IMR-90 (cell line): ENCODE measurements at regions not wholly inside any gene's neighbourhood (a gene's known extent, or its start where the extent isn't known, plus 50 kb on each side); places are given as distances from the start of the nearest gene placed in this dataset.

Experiments used
- ATAC-seq: fragments of 200-7000 bp; cut with Tn5 transposase; 2 replicates; pipeline ENCODE4 v1.9.1; 2020; ENCODE audit warnings: low read depth, mild to moderate bottlenecking, moderate library complexity
- BruUV-seq: library from RNA; stranded (reverse); fragments of 400-500 nt; replicated peaks from 2 replicates; lab custom pipeline; 2021; lab: Mats Ljungman, UMichigan
- CTCF ChIA-PET: fragments of 300-600 bp; formaldehyde crosslinking; extraction: SDS; loops from one replicate; lab custom pipeline; 2021; ENCODE audit warnings: antibody characterized with exemption; lab: Yijun Ruan, JAX
- POLR2A ChIA-PET: fragments of 300-600 bp; sonication (Branson Sonifier 250); formaldehyde crosslinking; loops from one replicate; lab custom pipeline; 2022; ENCODE audit warnings: antibody characterized with exemption; ENCODE audit not compliant: unreplicated experiment; lab: Charles Lee
- DNase-seq: peaks from one replicate; pipeline ENCODE4 v3.0.0; 2013
- H2AFZ ChIP-seq: replicated peaks from 2 replicates; pipeline ENCODE3; 2013; ENCODE audit warnings: low read length, mild to moderate bottlenecking; ENCODE audit not compliant: poor library complexity
- H2AK5ac ChIP-seq: 2 replicates; pipeline ENCODE4 v1.6.1; 2013; ENCODE audit warnings: low read depth, low read length, inconsistent platforms
- H2AK9ac ChIP-seq: replicated peaks from 2 replicates; pipeline ENCODE3; 2013; ENCODE audit warnings: mild to moderate bottlenecking, low read depth, low read length, moderate library complexity; ENCODE audit not compliant: poor library complexity
- H2BK120ac ChIP-seq: 2 replicates; pipeline ENCODE4 v1.6.1; 2013; ENCODE audit warnings: low read depth, low read length, inconsistent platforms
- H2BK15ac ChIP-seq: 3 replicates; pipeline ENCODE4 v1.6.1; 2013; ENCODE audit warnings: low read depth, low read length, inconsistent platforms
- H2BK20ac ChIP-seq: 2 replicates; pipeline ENCODE4 v1.6.1; 2013; ENCODE audit warnings: low read depth, mild to moderate bottlenecking, inconsistent platforms, low read length, moderate library complexity
- H2BK5ac ChIP-seq: 2 replicates; pipeline ENCODE4 v1.6.1; 2013; ENCODE audit warnings: mild to moderate bottlenecking, low read depth, low read length, inconsistent platforms; ENCODE audit not compliant: poor library complexity, severe bottlenecking
- H3K14ac ChIP-seq: replicated peaks from 2 replicates; pipeline ENCODE4 v1.6.1; 2013; ENCODE audit warnings: low read depth, low read length, inconsistent platforms
- H3K18ac ChIP-seq: 2 replicates; pipeline ENCODE4 v1.6.1; 2013; ENCODE audit warnings: low read depth, low read length, control low read depth
- H3K23ac ChIP-seq: 2 replicates; pipeline ENCODE4 v1.6.1; 2013; ENCODE audit warnings: low read depth, low read length, inconsistent platforms
- H3K27ac ChIP-seq: 2 replicates; pipeline ENCODE4 v1.5.1; 2013; ENCODE audit warnings: mild to moderate bottlenecking, control low read depth, low read length; ENCODE audit not compliant: insufficient read depth
- H3K27me3 ChIP-seq: 2 replicates; pipeline ENCODE4 v1.6.1; 2013; ENCODE audit warnings: low read length; ENCODE audit not compliant: control insufficient read depth, insufficient read depth
- H3K36me3 ChIP-seq: 2 replicates; pipeline ENCODE4 v1.6.1; 2013; ENCODE audit warnings: low read length, mixed read lengths; ENCODE audit not compliant: control insufficient read depth, insufficient read depth
- H3K4ac ChIP-seq: 2 replicates; pipeline ENCODE4 v1.6.1; 2013; ENCODE audit warnings: low read depth, low read length, inconsistent platforms
- H3K4me1 ChIP-seq: 2 replicates; pipeline ENCODE4 v1.6.1; 2013; ENCODE audit warnings: low read length, mixed read lengths; ENCODE audit not compliant: control insufficient read depth, insufficient read depth
- H3K4me2 ChIP-seq: 2 replicates; pipeline ENCODE4 v1.6.1; 2013; ENCODE audit warnings: low read depth, mild to moderate bottlenecking, control low read depth, low read length, moderate library complexity
- H3K4me3 ChIP-seq: 2 replicates; pipeline ENCODE4 v1.5.1; 2013; ENCODE audit warnings: low read depth, mild to moderate bottlenecking, control low read depth, low read length, moderate library complexity; ENCODE audit not compliant: insufficient read depth
- H3K56ac ChIP-seq: 2 replicates; pipeline ENCODE4 v1.6.1; 2013; ENCODE audit warnings: low read length, inconsistent platforms; ENCODE audit not compliant: insufficient read depth; ENCODE audit errors: extremely low read depth
- H3K79me1 ChIP-seq, 2 experiments: 2 replicates each; pipeline ENCODE4 v1.6.1; 2013; ENCODE audit warnings: low read length in 2 of 2, inconsistent platforms in 1 of 2, low read depth in 1 of 2
- H3K9ac ChIP-seq: 2 replicates; pipeline ENCODE4 v1.6.1; 2013; ENCODE audit warnings: low read depth, low read length, control low read depth
- H3K9me1 ChIP-seq: 2 replicates; pipeline ENCODE4 v1.6.1; 2013; ENCODE audit warnings: low read length, inconsistent platforms; ENCODE audit not compliant: insufficient read depth
- H3K9me3 ChIP-seq: 2 replicates; pipeline ENCODE4 v1.6.1; 2013; ENCODE audit warnings: low read length; ENCODE audit not compliant: control insufficient read depth, insufficient read depth
- H4K20me1 ChIP-seq: 2 replicates; pipeline ENCODE4 v1.6.1; 2013; ENCODE audit warnings: low read length, inconsistent platforms; ENCODE audit not compliant: insufficient read depth
- H4K5ac ChIP-seq: 2 replicates; pipeline ENCODE4 v1.6.1; 2013; ENCODE audit warnings: mild to moderate bottlenecking, low read depth, low read length, control low read depth
- H4K8ac ChIP-seq, 2 experiments: 2 replicates each; pipeline ENCODE4 v1.6.1; 2013; ENCODE audit warnings: low read depth in 2 of 2, low read length in 2 of 2, control low read depth in 1 of 2, inconsistent platforms in 1 of 2
- H4K91ac ChIP-seq: 2 replicates; pipeline ENCODE4 v1.6.1; 2013; ENCODE audit warnings: low read depth, low read length, inconsistent platforms; ENCODE audit not compliant: insufficient read depth
- MAFK ChIP-seq: IDR thresholded peaks from 2 replicates; pipeline ENCODE4 v1.6.1; 2012; ENCODE audit warnings: low read depth, low read length, improper control_type of control experiment
- SMC3 ChIP-seq: fragments of 150-350 bp; IDR thresholded peaks from 2 replicates; pipeline ENCODE4 v1.6.1; 2016; ENCODE audit warnings: low read depth, mild to moderate bottlenecking, antibody characterized with exemption, low read length, moderate library complexity
- dilution Hi-C: fragments of 300-500 bp; cut with HindIII; formaldehyde crosslinking; loops from one replicate; pipeline ENCODE4 v1.14.3; 2018; ENCODE audit warnings: low sequenced_read_pairs; ENCODE audit not compliant: unreplicated experiment
- in situ Hi-C: fragments of 300-500 bp; cut with MboI; formaldehyde crosslinking; loops from 3 replicates; pipeline ENCODE4 v1.14.3; 2019; ENCODE audit warnings: low sequenced_read_pairs, inconsistent platforms, mixed read lengths
- intact Hi-C: fragments of 100-400 bp; cut with micrococcal nuclease; formaldehyde crosslinking; loops from 2 replicates; pipeline ENCODE4 v1.10.0; 2022

DNA sequence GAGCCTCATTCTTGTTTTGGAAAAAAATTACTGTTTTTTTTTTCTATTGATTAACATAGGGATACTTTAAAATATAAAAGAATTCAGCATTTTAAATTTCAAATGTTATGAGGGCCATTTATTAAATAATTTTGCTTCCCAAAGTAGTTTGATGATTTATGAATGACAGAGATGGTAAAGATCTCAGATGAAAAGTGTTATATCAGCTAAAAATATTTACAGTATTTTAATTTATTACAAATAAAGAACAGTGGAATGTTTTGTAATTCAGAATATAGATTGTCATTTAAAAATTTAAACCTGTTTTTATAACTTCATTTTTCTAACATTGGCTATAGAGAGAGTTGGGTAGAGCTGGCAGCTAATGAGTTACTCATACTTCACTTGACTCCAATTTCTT is 256.0 kb downstream of the TPBG start:
- H2BK120ac ChIP-seq: no peak overlapping the region
- H3K4me2 ChIP-seq: no peak overlapping the region
- no peaks in the 10 kb centered on the region for H3K36me3 ChIP-seq
- H3K4me3 ChIP-seq: no peak overlapping the region
- intact Hi-C loops: no loop called here
- H2AK5ac ChIP-seq: no peak overlapping the region
- no peak overlapping the region for H4K8ac ChIP-seq
- H3K18ac ChIP-seq: no peak overlapping the region
- H3K9ac ChIP-seq: no peak overlapping the region
- no peak overlapping the region for H4K5ac ChIP-seq
- H2BK5ac ChIP-seq: no peak overlapping the region
- H3K27me3 ChIP-seq: no peaks in the 10 kb centered on the region
- no peak overlapping the region for H4K91ac ChIP-seq
- TF ChIP-seq SMC3 (no peak), MAFK (peak; percentile 22; the same call in 1 of the 2 replicates)
- no peak overlapping the region for H3K23ac ChIP-seq
- in situ Hi-C loops: no loop called here
- no peak overlapping the region for H3K27ac ChIP-seq
- BruUV-seq: no TSS peak
- H3K9me3 ChIP-seq: no peaks in the 10 kb centered on the region
- H2BK15ac ChIP-seq: no peak overlapping the region
- DNase-seq (no peak), ATAC-seq (no peak)
- no peaks in the 10 kb centered on the region for H4K20me1 ChIP-seq
- dilution Hi-C loops: no loop called here
- H3K9me1 ChIP-seq: no peaks in the 10 kb centered on the region
- no peak overlapping the region for H3K14ac ChIP-seq
- no peaks in the 10 kb centered on the region for H3K79me1 ChIP-seq
- no peak overlapping the region for H2BK20ac ChIP-seq
- CTCF ChIA-PET: interaction anchor here (0.5 kb wide), 1 partner anchor 20 kb away, joined by 4 read pairs; no protein-coding TSS in a partner anchor
- H2AK9ac ChIP-seq: no peak overlapping the region
- POLR2A ChIA-PET: no interaction called here
- no peak overlapping the region for H2AFZ ChIP-seq
- no peak overlapping the region for H3K4ac ChIP-seq
- H3K56ac ChIP-seq: no peak overlapping the region
- no peaks in the 10 kb centered on the region for H3K4me1 ChIP-seq
